Gastroesophageal sphincter (tissue), 4 donors: ENCODE measurements at regions not wholly inside any gene's neighbourhood (a gene's known extent, or its start where the extent isn't known, plus 50 kb on each side); places are given as distances from the start of the nearest gene placed in this dataset.
"Not testable (repeated sequence)": the region's sequence is repeated elsewhere in the genome, so short reads cannot be mapped to it uniquely, and the experiment has no call there.

Experiments
- ATAC-seq: fragments of 150-250 bp; one replicate; pipeline ENCODE4 v1.9.1; 2016; ENCODE audit warnings: mild to moderate bottlenecking, moderate library complexity
- H3K27ac ChIP-seq, 4 donors: fragments of 200-600 bp; sonication (generic) in 3 of 4; 1 replicate in 3 of 4; 2 replicates in 1 of 4; pipeline ENCODE4 v1.5.1; 2016 to 2019
- H3K27me3 ChIP-seq: fragments of 200-600 bp; sonication (generic); one replicate; pipeline ENCODE4 v1.5.1; 2019
- H3K36me3 ChIP-seq, 2 donors: fragments of 200-600 bp; sonication (generic); one replicate each; pipeline ENCODE4 v1.5.1; 2019; ENCODE audit warnings: control low read depth in 1 of 2
- H3K4me1 ChIP-seq, 3 donors: fragments of 200-600 bp; sonication (generic); 1 replicate in 2 of 3; 2 replicates in 1 of 3; pipeline ENCODE4 v1.5.1; 2016 to 2019; ENCODE audit warnings: control low read depth in 2 of 3
- H3K4me3 ChIP-seq, 2 donors: fragments of 200-600 bp; sonication (generic); one replicate each; pipeline ENCODE4 v1.5.1; 2019; ENCODE audit warnings: mild to moderate bottlenecking in 1 of 2, moderate library complexity in 1 of 2
- H3K9me3 ChIP-seq, 3 donors: fragments of 200-600 bp; sonication (generic); one replicate each; pipeline ENCODE4 v1.5.1; 2017 to 2019; ENCODE audit warnings: control low read depth in 2 of 3
- CTCF ChIP-seq, 4 experiments: fragments of 200-600 bp in 2 of 4; fragments of 450-650 bp in 2 of 4; sonication (generic) in 1 of 4; IDR thresholded peaks; one replicate each; pipeline ENCODE4 v1.5.1; 2017 to 2019; ENCODE audit warnings: antibody characterized with exemption in 4 of 4, mild to moderate bottlenecking in 2 of 4, moderate library complexity in 2 of 4
- EP300 ChIP-seq: sonication (generic); formaldehyde crosslinking; IDR thresholded peaks from one replicate; pipeline ENCODE4 v1.6.1; 2017; ENCODE audit warnings: antibody characterized with exemption, mild to moderate bottlenecking
- POLR2A ChIP-seq, 2 donors: fragments of 450-650 bp; IDR thresholded peaks; one replicate each; pipeline ENCODE4 v1.6.1; 2017; ENCODE audit warnings: antibody characterized with exemption in 2 of 2, mild to moderate bottlenecking in 2 of 2, moderate library complexity in 1 of 2
- POLR2AphosphoS5 ChIP-seq: sonication (generic); formaldehyde crosslinking; IDR thresholded peaks from one replicate; pipeline ENCODE4 v1.6.1; 2017; ENCODE audit warnings: antibody characterized with exemption
- WGBS, 2 donors: methylation state at CpG; one replicate each; pipeline ENCODE4 v1.1.5; 2018; ENCODE audit warnings: low coverage in 1 of 2; 5-methylcytosine and 5-hydroxymethylcytosine counted together

GRCh38 chr1:166485620-166486019 is 318.8 kb upstream of the FAM78B start:
- no peak overlapping the region for H3K27ac ChIP-seq
- TF ChIP-seq EP300: no peak
- TF ChIP-seq CTCF (IDR thresholded peaks at IDR 0.05): no peak
- TF ChIP-seq POLR2A (IDR thresholded peaks at IDR 0.05): no peak
- no peak for TF ChIP-seq POLR2AphosphoS5
- no peaks in the 10 kb centered on the region for H3K4me1 ChIP-seq
- H3K4me3 ChIP-seq: no peak overlapping the region
- no peaks in the 10 kb centered on the region for H3K9me3 ChIP-seq
- 60 to 86% methylated on average over 1 of the region's 1 CpG for WGBS, 2 donors
- no peaks in the 10 kb centered on the region for H3K27me3 ChIP-seq
- no peak for ATAC-seq
- no peaks in the 10 kb centered on the region for H3K36me3 ChIP-seq

- H3K4me1 ChIP-seq: no peaks in the 10 kb centered on the region
- H3K36me3 ChIP-seq: no peaks in the 10 kb centered on the region
- TF ChIP-seq CTCF (IDR thresholded peaks at IDR 0.05) (no peak), EP300 (no peak), POLR2A (IDR thresholded peaks at IDR 0.05) (no peak), POLR2AphosphoS5 (no peak)
- H3K9me3 ChIP-seq: no peaks in the 10 kb centered on the region
- no peak overlapping the region for H3K27ac ChIP-seq
- WGBS, 2 donors: 88 to 100% methylated on average over 2 of the region's 2 CpGs
- ATAC-seq: no peak
- no peaks in the 10 kb centered on the region for H3K27me3 ChIP-seq
- no peak overlapping the region for H3K4me3 ChIP-seq
Observed at GRCh38 chr1:166488327-166488726, 321.5 kb upstream of the FAM78B start.

GRCh38 chr1:166489356-166489669 is 322.5 kb upstream of the FAM78B start:
- no peak for ATAC-seq
- Histone ChIP-seq H3K27ac (no peak overlapping the region), H3K27me3 (no peaks in the 10 kb centered on the region), H3K36me3 (no peaks in the 10 kb centered on the region), H3K9me3 (no peaks in the 10 kb centered on the region), H3K4me1 (no peaks in the 10 kb centered on the region), H3K4me3 (peak overlapping the region in 1 of 2 donors; percentile 36)
- WGBS, 2 donors: 14 to 74% methylated on average over 1 to 2 of the region's 2 CpGs
- TF ChIP-seq CTCF (IDR thresholded peaks at IDR 0.05) (no peak), POLR2AphosphoS5 (no peak), EP300 (no peak), POLR2A (IDR thresholded peaks at IDR 0.05) (no peak)

- no peaks in the 10 kb centered on the region for H3K9me3 ChIP-seq
- H3K4me3 ChIP-seq: peak overlapping the region in 1 of 2 donors; percentile 36
- H3K27me3 ChIP-seq: no peaks in the 10 kb centered on the region
- WGBS, 2 donors: 63 to 72% methylated on average over 17 of the region's 17 CpGs
- no peak for TF ChIP-seq POLR2AphosphoS5
- TF ChIP-seq EP300: no peak
- no peak for TF ChIP-seq POLR2A (IDR thresholded peaks at IDR 0.05)
- no peak for TF ChIP-seq CTCF (IDR thresholded peaks at IDR 0.05)
- no peaks in the 10 kb centered on the region for H3K4me1 ChIP-seq
- H3K27ac ChIP-seq: peak overlapping the region in 2 of 4 donors; percentile 30 to 45
- no peaks in the 10 kb centered on the region for H3K36me3 ChIP-seq
- peak; percentile 46 for ATAC-seq
Observed at GRCh38 chr1:166489670-166490436, 323.1 kb upstream of the FAM78B start.

DNA sequence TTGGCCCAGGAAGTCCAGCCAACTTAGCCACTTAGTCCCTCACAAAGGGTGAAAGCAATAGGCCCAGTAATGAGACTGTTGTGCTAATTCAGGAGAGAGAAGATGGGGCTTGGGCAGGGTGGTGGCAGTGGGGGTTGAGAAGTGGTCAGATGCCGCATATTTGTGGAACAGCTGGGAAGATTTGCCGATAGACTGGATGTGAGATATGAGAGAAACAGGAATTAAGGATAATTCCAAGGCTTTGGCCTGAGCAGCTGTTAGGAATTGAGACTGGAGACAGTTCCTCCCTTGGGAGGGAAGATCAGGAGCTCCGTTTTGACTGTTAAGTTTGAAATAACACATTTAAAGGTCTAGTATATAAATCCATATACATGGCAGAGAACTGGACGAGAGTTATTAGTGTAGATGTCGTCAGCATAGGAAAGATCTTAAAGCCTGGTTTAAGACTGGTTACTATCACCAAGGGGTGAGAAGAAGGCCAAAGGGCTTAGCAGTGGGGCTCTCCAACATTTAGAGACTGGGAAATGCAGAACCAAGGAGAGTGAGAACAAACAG is 323.7 kb upstream of the FAM78B start:
- ATAC-seq: peak; percentile 13
- Histone ChIP-seq H3K27me3 (no peaks in the 10 kb centered on the region), H3K4me3 (peak overlapping the region in 1 of 2 donors; percentile 36), H3K27ac (no peak overlapping the region), H3K36me3 (no peaks in the 10 kb centered on the region), H3K4me1 (no peaks in the 10 kb centered on the region), H3K9me3 (no peaks in the 10 kb centered on the region)
- 51 to 52% methylated on average over 5 of the region's 5 CpGs for WGBS, 2 donors
- no peak for TF ChIP-seq EP300
- TF ChIP-seq POLR2AphosphoS5: no peak
- TF ChIP-seq CTCF (IDR thresholded peaks at IDR 0.05): no peak
- TF ChIP-seq POLR2A (IDR thresholded peaks at IDR 0.05): no peak

- ATAC-seq, H3K4me3 ChIP-seq, H3K27me3 ChIP-seq, H3K4me1 ChIP-seq, H3K9me3 ChIP-seq, H3K36me3 ChIP-seq, H3K27ac ChIP-seq: not testable (repeated sequence)
- WGBS, 2 donors: 70 to 78% methylated on average over 2 of the region's 2 CpGs
Observed at GRCh38 chr1:166493765-166494164, 327.0 kb upstream of the FAM78B start.
